LoVo (cell line): ENCODE measurements at regions not wholly inside any gene's neighbourhood (a gene's known extent, or its start where the extent isn't known, plus 50 kb on each side); places are given as distances from the start of the nearest gene placed in this dataset.

Source experiments
- DNase-seq: peaks from one replicate; pipeline ENCODE4 v3.0.0-alpha.2; 2016; ENCODE audit warnings: low spot score

GRCh38 chr2:102078773-102079172, 63.8 kb upstream of the IL1R1 start:
- no peak for DNase-seq

DNA sequence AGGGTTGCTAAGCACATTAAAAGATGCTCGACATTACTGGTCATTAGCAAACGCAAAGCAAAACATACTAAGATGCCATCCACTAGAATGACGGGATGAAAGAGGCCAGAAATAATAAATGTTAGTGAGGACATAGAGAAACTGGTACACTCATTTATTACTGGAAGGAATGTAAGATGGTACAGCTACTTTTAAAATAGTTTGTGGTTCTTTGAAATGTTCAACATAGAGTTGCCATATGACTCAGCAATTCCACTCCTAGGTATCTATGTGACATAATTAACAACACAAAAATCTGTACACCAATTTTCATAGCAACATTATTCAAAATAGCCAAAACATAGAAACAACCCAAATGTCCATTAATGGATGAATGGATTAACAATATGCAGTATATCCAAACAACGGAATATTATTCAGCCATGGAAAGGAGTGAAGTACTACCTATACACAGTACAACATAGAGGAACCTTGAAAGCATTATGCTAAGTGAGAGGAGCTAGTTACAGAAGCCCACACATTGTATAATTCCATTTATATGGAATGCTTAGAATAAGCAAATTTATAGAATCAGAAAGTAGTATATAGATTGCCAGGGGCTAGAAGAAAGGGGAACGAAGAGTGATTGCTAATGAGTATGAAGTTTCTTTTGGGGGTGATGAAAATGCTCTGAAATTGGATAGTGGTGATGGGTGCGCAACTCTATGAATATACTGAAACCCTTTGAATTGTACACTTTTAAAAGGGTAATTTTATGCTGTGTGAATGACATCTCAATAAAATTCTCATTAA, 61.9 kb upstream of the IL1R1 start:
- no peak for DNase-seq

DNA sequence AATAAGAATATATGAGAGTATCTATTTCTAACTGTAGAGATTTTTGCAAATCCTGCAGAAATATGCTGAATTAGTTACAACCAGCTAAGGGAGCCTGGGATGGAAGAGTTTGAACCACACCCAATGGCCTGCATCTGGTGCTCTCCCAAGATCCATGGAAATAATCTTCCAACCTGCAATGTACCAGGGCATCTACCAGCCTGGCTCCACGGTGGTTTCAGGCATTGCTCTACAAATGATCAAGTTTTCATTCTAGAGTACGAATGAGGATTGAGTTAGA, 61.4 kb upstream of the IL1R1 start:
- no peak for DNase-seq

DNA sequence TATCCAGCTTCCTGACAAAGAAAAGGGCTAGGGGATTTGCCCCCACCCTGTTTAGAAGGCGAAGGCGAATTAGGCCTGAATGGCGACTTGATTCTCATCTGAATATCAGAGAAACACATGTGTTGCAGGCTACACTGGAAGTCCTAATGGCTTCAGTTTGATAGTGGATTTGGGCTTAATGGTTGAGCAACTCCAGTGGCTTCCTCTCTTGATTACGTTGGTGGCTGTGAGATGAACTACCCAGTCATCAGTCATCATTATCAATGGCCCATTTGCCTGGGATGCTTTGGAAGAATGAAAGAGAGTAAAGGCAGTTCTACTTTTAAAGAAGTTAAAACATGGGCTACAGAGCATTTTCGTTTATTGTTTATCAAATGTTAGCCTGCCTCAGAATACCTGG, 60.9 kb upstream of the IL1R1 start:
- DNase-seq: no peak

- peak; percentile 7 for DNase-seq
These were observed 59.8 kb upstream of the IL1R1 start for GRCh38 chr2:102082571-102083392.

GRCh38 chr2:102083393-102083703, 59.2 kb upstream of the IL1R1 start:
- DNase-seq: no peak

GRCh38 chr2:102084651-102085050, 57.9 kb upstream of the IL1R1 start:
- no peak for DNase-seq

- no peak for DNase-seq
These were observed 57.3 kb upstream of the IL1R1 start for GRCh38 chr2:102085238-102085637.

- DNase-seq: no peak
These were observed 56.2 kb upstream of the IL1R1 start for GRCh38 chr2:102086150-102086872.

DNA sequence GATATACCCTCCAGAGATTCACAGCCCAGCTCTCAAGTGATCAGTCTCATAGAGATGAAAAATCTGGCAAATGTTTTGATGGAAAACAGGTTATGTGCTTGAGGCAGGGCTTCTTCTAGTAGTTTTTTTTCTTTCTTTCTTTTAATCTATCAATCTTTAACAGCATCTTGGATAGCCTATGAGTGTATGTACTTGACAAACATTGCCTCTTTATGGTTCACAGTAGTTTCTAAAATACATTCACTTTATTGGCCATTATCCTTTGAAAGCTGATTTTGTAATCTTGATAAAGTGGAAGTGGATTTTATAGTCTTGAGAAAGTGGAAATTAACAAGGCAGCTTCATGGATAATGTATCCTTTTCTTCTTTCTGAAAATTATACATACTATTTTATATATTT, 51.4 kb upstream of the IL1R1 start:
- DNase-seq: no peak

DNA sequence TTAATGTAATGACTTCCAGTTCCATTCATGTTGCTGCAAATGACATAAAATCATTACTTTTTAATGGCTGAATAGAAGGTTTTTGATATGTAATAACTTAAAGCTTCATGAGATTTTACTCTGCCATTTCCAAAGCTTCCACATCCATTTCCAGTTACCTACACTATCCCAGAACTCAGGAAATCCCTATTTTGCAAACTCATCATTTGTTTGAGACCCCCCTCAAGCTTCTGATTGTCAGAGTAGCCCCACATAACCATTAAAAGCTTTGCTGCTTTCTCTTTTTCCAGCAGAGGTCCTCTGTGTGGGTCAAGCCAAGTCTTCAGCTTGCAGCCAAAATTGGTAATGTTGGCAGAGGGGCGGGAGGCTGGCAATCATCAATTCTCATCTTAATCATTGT, 50.6 kb upstream of the IL1R1 start:
- no peak for DNase-seq

DNA sequence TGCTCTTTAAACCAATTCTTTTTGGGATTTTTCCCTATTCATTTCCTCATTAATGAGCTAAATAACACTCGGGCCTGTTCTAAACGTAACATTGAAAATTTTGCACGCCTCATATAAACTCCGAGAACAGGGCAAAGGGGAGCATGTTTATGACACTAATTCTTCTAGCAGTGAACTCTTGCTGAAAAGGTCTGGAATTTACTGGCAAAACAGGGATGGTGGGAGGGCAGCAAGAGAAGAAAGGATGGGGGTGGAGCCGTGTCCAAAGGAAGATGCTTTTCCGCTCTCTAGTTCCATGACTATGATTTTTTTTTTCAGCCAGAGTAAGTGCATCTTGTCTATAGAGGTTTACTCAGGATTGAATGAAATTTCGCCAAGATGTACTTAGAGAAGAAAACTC, 50.0 kb upstream of the IL1R1 start:
- DNase-seq: no peak
